ENCODE measurements at regions not wholly inside any gene's neighbourhood (a gene's known extent, or its start where the extent isn't known, plus 50 kb on each side); places are given as distances from the start of the nearest gene placed in this dataset.
"Not testable (repeated sequence)": the region's sequence is repeated elsewhere in the genome, so short reads cannot be mapped to it uniquely, and the experiment has no call there.

- DNase-seq (ENCODE audit: extremely low read depth in 1 of 2, low read depth in 1 of 2): no peak
These were observed 321.8 kb upstream of the SPRED2 start for GRCh38 chr2:65754219-65754618.

DNA sequence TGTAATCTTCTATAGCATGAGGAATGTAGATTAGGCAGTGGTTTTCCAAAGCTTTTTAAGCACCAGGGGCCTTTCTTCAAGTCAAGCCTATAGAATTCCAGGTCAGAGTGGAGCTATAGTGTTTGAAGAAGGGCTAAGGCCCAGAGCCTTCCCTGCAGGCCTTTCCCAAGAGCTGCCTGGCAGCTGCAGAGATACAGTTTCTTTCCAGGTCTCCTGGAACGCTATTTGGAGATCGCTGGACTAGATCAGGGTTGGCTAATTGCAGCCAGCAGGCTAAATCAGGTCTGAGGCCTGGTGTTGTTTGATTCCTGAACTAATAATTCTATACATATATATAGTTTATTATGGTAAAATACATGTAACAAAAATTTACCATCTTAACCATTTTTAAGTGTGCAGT, 319.0 kb upstream of the SPRED2 start:
- no peak for DNase-seq (ENCODE audit: extremely low read depth in 1 of 2, low read depth in 1 of 2)

GRCh38 chr2:65749545-65749944, 317.1 kb upstream of the SPRED2 start:
- DNase-seq (ENCODE audit: extremely low read depth in 1 of 2, low read depth in 1 of 2): no peak

DNA sequence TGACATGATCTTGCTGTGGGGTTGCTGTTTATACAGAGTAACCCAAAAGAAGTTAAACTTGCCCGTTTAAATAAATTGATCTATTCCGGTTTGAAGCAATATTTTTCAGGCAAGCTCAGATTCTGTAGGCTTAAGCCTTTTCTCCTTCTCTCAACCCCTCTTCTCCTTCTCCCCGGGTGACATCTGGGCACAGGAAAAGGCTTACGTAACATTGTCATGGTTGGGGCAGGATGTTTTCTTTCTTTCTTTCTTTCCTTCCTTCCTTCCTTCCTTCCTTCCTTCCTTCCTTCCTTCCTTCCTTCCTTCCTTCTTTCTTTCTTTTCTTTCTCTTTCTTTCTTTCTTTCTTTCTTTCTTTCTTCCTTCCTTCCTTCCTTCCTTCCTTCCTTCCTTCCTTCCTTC, 315.5 kb upstream of the SPRED2 start:
- DNase-seq (ENCODE audit: extremely low read depth in 1 of 2, low read depth in 1 of 2): not testable (repeated sequence)

DNA sequence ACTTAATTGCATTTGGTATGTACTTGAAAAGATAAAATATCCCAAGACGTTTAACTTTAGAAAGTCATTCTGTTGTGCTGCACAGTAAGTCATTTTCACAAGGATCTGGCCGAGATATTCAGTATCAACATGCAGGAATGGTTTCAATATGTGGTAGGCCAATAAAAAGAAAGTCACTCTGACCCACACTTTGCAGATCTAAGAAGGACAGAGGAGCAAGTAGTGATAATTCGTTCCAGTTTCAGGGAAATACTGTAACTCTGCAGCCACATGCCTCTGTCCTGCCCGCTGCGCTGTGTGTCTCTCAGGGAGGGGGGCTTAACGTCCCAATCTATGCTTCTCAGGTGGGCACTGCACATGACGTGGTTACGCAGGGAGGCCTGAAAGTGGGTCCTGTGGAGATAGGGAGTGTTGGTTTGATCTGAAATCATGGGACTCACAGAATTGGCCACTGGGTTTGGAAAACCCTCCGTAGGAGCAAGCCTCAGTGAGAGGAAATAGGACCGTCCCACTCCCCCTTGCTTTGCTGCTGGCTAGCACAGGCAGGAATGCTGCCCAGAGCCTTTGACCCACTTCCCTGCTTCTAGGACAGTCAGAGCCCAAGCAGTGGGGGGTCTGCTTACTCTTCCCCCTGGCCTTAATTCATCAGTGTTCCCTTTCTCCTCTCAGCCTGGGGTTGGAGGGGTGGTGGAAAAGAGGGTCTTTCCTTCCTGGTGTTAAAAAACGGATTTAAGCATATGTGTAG, 314.7 kb upstream of the SPRED2 start:
- no peak for DNase-seq (ENCODE audit: extremely low read depth in 1 of 2, low read depth in 1 of 2)

DNA sequence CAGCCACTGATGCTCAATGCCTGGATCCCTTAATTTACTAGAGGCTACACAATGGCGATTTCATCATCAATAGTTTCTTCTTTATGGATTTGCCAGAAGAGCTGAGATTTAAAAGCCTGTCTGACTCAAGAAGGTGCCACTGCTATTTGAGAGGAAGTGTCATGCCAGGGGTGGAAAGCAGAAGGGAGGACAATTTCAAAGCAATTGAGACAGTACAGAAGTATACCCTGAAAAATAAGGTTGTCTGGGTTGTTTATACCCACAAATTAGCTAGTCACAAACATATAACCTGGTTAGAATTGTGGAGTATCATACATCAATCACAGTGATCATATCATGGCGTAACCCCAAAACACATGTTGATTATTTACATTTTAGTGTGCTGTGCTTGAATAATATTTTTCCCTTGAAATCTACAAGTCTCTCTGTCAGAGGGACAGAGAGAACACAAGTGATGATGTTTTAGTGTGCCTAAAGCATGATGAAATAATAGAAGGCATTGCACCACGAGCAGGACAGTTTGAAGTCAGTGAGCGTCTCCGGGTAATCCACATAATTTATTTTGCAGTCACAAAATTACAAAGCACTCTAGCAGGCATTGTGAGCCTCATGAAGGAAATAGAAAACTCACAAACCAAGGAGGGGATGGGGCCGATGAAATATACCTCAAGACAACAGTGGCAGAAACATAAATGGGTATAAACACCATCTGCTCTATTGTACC, 312.2 kb upstream of the SPRED2 start:
- no peak for DNase-seq (ENCODE audit: extremely low read depth in 1 of 2, low read depth in 1 of 2)

DNA sequence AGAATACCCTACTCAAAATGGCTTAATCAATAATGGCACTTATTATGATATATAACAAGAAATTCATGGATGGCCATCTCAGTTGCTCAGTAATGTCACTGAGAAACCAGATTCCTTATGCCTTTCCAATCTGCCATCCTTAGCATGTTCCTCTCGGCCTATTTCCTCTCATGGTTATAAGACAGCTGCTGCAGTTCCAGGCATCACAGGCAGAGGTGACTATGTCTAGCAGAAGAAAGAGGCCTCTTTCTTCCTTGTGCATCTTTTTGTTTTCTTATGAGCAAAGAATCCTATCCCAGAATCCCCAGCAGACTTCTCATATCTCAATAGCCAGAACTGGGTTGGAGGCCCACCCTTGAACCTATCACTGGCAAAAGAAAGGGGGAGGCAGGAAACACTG, 310.6 kb upstream of the SPRED2 start:
- DNase-seq (ENCODE audit: extremely low read depth in 1 of 2, low read depth in 1 of 2): no peak

DNA sequence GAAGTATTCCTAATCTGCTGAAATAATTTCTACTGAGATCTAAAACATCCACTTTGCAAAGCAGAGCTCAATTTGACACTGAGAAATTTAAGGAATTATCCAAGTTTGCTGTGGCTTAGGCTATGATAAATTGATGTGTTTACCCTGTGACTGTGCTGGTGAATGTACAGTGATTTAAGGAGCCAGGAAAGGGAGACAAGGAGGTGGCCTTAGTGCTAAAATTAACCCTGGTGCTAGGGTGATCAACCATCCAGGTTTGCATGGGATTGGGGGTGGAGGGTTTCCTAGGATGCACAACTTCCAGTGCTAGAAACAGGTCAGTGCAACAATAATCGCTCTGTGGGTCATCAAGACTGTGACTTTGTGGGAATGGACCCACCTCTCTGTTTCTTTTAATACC, 307.5 kb upstream of the SPRED2 start:
- no peak for DNase-seq (ENCODE audit: extremely low read depth in 1 of 2, low read depth in 1 of 2)

- no peak for DNase-seq (ENCODE audit: extremely low read depth in 1 of 2, low read depth in 1 of 2)
These were observed 305.1 kb upstream of the SPRED2 start for GRCh38 chr2:65737452-65738011.

GRCh38 chr2:65731476-65731875, 299.1 kb upstream of the SPRED2 start:
- DNase-seq (ENCODE audit: extremely low read depth in 1 of 2, low read depth in 1 of 2): no peak

GRCh38 chr2:65730186-65730585, 297.8 kb upstream of the SPRED2 start:
- DNase-seq (ENCODE audit: extremely low read depth in 1 of 2, low read depth in 1 of 2): no peak

DNA sequence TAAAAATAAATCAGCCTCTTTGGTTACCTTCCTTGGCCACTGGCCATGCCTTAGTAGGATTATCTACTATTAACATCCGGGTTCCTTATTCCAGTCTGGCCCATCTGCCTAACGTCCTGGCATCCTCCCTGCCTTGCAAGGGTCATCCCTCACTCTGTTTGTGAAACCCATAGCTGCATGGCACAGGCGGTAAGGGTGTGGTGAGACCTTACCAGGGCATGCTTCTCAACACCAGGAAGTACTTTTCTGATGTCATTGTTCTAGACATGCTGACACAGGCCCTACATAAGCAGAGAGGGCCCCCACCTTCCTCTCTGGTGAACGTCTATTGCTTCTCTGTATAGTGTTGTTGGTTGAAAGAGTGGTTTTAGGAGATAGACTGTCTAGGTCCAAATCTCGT, 296.8 kb upstream of the SPRED2 start:
- no peak for DNase-seq (ENCODE audit: extremely low read depth in 1 of 2, low read depth in 1 of 2)

- DNase-seq (ENCODE audit: extremely low read depth in 1 of 2, low read depth in 1 of 2): no peak
These were observed 296.2 kb upstream of the SPRED2 start for GRCh38 chr2:65728477-65729180.

DNA sequence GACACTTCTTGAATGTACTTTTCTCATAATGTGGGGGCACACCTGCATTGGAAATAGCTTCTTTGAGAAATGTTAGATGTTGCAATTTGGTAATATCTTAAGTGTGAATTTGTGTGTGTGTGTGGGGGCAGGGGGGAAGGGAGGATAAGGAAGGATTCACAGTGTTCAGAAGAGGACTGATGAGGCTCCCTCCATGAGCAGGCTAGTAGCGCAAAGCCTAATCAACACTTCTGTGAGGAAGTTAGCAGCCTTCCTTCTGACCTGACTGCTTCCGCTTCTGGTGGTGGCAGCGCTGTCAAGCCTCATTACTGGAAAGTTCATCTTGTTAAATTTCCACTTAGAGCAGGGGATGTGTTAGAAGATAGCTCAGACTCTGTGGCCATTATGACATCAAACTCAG, 295.4 kb upstream of the SPRED2 start:
- no peak for DNase-seq (ENCODE audit: extremely low read depth in 1 of 2, low read depth in 1 of 2)

- DNase-seq (ENCODE audit: extremely low read depth in 1 of 2, low read depth in 1 of 2): no peak
These were observed 295.0 kb upstream of the SPRED2 start for GRCh38 chr2:65727381-65727780.

GRCh38 chr2:65724752-65725151, 292.4 kb upstream of the SPRED2 start:
- DNase-seq (ENCODE audit: extremely low read depth in 1 of 2, low read depth in 1 of 2): no peak

GRCh38 chr2:65724336-65724735, 291.9 kb upstream of the SPRED2 start:
- no peak for DNase-seq (ENCODE audit: extremely low read depth in 1 of 2, low read depth in 1 of 2)

- no peak for DNase-seq (ENCODE audit: extremely low read depth in 1 of 2, low read depth in 1 of 2)
These were observed 289.8 kb upstream of the SPRED2 start for GRCh38 chr2:65722028-65722778.

- DNase-seq (ENCODE audit: extremely low read depth in 1 of 2, low read depth in 1 of 2): no peak
These were observed 284.3 kb upstream of the SPRED2 start for GRCh38 chr2:65716698-65717097.

- DNase-seq (ENCODE audit: extremely low read depth in 1 of 2, low read depth in 1 of 2): no peak
These were observed 282.9 kb upstream of the SPRED2 start for GRCh38 chr2:65715323-65715722.

GRCh38 chr2:65714866-65715265, 282.5 kb upstream of the SPRED2 start:
- DNase-seq (ENCODE audit: extremely low read depth in 1 of 2, low read depth in 1 of 2): no peak
